Panc1 (cell line): ENCODE measurements at regions not wholly inside any gene's neighbourhood (a gene's known extent, or its start where the extent isn't known, plus 50 kb on each side); places are given as distances from the start of the nearest gene placed in this dataset.

Experiments used
- CTCF ChIP-seq: fragments of 450-650 bp; IDR thresholded peaks from 2 replicates; pipeline ENCODE4 v1.5.1; 2017; ENCODE audit warnings: mild to moderate bottlenecking
- POLR2AphosphoS5 ChIP-seq: IDR thresholded peaks from 2 replicates; pipeline ENCODE4 v1.6.1; 2012; ENCODE audit warnings: mild to moderate bottlenecking, low read depth, low read length, moderate library complexity
- REST ChIP-seq, 2 experiments: IDR thresholded peaks; 2 replicates each; pipeline ENCODE4 v1.6.1; 2011 to 2012; ENCODE audit warnings: low read depth in 2 of 2, control low read depth in 1 of 2, low read length in 1 of 2, mild to moderate bottlenecking in 1 of 2, moderate library complexity in 1 of 2; ENCODE audit not compliant: insufficient read depth in 1 of 2
- TCF7L2 ChIP-seq: IDR thresholded peaks from 2 replicates; pipeline ENCODE4 v1.6.1; 2011; ENCODE audit warnings: mild to moderate bottlenecking, low read depth, low read length, inconsistent platforms

- no peak for TF ChIP-seq REST (IDR thresholded peaks at IDR 0.05; ENCODE audit: insufficient read depth in 1 of 2, low read depth in 2 of 2, low read length in 1 of 2)
- TF ChIP-seq CTCF = no peak
- no peak for TF ChIP-seq TCF7L2
- TF ChIP-seq POLR2AphosphoS5 = no peak
These were observed 132.6 kb downstream of the IER5 start for GRCh38 chr1:181221078-181221477.
